ENCODE measurements at regions not wholly inside any gene's neighbourhood (a gene's known extent, or its start where the extent isn't known, plus 50 kb on each side); places are given as distances from the start of the nearest gene placed in this dataset.

GRCh38 chr16:7183768-7184167, 148.9 kb upstream of the RBFOX1 start:
- TF ChIP-seq POLR2A (IDR thresholded peaks at IDR 0.05) (no peak), CTCF (IDR thresholded peaks at IDR 0.05) (no peak)

Data from heart left ventricle (tissue), 13 donors.